NCI-H146 treated with DMSO at 0.1 percent for 48 hours (cell line): ENCODE measurements at regions not wholly inside any gene's neighbourhood (a gene's known extent, or its start where the extent isn't known, plus 50 kb on each side); places are given as distances from the start of the nearest gene placed in this dataset.
"Not testable (repeated sequence)": the region's sequence is repeated elsewhere in the genome, so short reads cannot be mapped to it uniquely, and the experiment has no call there.

Experiments
- DNase-seq: peaks from one replicate; lab custom pipeline; 2025; ENCODE audit not compliant: unreplicated experiment; lab: John Stamatoyannopoulos, UW

GRCh38 chr3:182486463-182486862, 306.8 kb upstream of the ATP11B start:
- no peak for DNase-seq

GRCh38 chr3:182487143-182487542, 306.2 kb upstream of the ATP11B start:
- DNase-seq, result no peak

- no peak for DNase-seq
Measured at GRCh38 chr3:182487611-182488010, 305.7 kb upstream of the ATP11B start.

- peak; percentile 99 for DNase-seq
Measured at GRCh38 chr3:182490596-182491491, 302.5 kb upstream of the ATP11B start.

- peak; percentile 99 for DNase-seq
Measured at GRCh38 chr3:182491577-182491976, 301.7 kb upstream of the ATP11B start.

GRCh38 chr3:182492536-182492935, 300.8 kb upstream of the ATP11B start:
- DNase-seq, result no peak

- peak; percentile 94 for DNase-seq
Measured at GRCh38 chr3:182500289-182500688, 293.0 kb upstream of the ATP11B start.

- DNase-seq, result no peak
Measured at GRCh38 chr3:182501856-182502255, 291.4 kb upstream of the ATP11B start.

GRCh38 chr3:182503401-182503800, 289.9 kb upstream of the ATP11B start:
- DNase-seq, result no peak

GRCh38 chr3:182508919-182509711, 284.2 kb upstream of the ATP11B start:
- no peak for DNase-seq

- no peak for DNase-seq
Measured at GRCh38 chr3:182509844-182510460, 283.4 kb upstream of the ATP11B start.

- peak; percentile 75 for DNase-seq
Measured at GRCh38 chr3:182514236-182514964, 278.9 kb upstream of the ATP11B start.

GRCh38 chr3:182516597-182517336, 276.5 kb upstream of the ATP11B start:
- no peak for DNase-seq

- no peak for DNase-seq
Measured at GRCh38 chr3:182519569-182519968, 273.7 kb upstream of the ATP11B start.

GRCh38 chr3:182521339-182521738, 272.0 kb upstream of the ATP11B start:
- DNase-seq, result no peak

GRCh38 chr3:182523424-182523823, 269.9 kb upstream of the ATP11B start:
- not testable (repeated sequence) for DNase-seq

GRCh38 chr3:182523836-182524235, 269.5 kb upstream of the ATP11B start:
- DNase-seq, result no peak

- no peak for DNase-seq
Measured at GRCh38 chr3:182524711-182525401, 268.4 kb upstream of the ATP11B start.

GRCh38 chr3:182525766-182526374, 267.4 kb upstream of the ATP11B start:
- no peak for DNase-seq
